GM19463 (cell line): ENCODE measurements at regions not wholly inside any gene's neighbourhood (a gene's known extent, or its start where the extent isn't known, plus 50 kb on each side); places are given as distances from the start of the nearest gene placed in this dataset.
"Not testable (repeated sequence)": the region's sequence is repeated elsewhere in the genome, so short reads cannot be mapped to it uniquely, and the experiment has no call there.

Experiments used
- ATAC-seq: cut with Tn5 transposase; IDR thresholded peaks from one replicate; pipeline ENCODE4 v1.9.1; 2021; ENCODE audit warnings: mild to moderate bottlenecking, moderate library complexity; ENCODE audit not compliant: unreplicated experiment

DNA sequence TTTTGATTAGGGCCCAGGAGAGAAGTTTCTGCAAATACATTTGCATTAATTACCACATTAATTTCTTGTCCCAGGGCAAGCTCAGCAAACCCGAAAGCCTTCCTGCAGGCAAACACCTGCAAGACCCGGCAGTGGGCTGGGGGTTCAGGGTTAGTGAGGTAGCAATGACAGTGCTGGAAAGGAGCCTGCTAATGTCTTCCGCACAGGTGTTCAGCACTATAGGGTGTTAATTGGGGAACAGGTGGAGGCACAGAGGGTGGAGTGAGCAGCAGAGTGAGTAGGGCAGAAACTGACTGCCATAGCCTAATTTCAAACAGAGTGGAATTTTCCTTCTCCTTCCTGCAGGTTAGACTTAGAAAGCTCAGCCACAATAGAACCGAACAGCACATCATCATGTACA lies 50.9 kb upstream of the UBASH3B start:
- no peak for ATAC-seq

DNA sequence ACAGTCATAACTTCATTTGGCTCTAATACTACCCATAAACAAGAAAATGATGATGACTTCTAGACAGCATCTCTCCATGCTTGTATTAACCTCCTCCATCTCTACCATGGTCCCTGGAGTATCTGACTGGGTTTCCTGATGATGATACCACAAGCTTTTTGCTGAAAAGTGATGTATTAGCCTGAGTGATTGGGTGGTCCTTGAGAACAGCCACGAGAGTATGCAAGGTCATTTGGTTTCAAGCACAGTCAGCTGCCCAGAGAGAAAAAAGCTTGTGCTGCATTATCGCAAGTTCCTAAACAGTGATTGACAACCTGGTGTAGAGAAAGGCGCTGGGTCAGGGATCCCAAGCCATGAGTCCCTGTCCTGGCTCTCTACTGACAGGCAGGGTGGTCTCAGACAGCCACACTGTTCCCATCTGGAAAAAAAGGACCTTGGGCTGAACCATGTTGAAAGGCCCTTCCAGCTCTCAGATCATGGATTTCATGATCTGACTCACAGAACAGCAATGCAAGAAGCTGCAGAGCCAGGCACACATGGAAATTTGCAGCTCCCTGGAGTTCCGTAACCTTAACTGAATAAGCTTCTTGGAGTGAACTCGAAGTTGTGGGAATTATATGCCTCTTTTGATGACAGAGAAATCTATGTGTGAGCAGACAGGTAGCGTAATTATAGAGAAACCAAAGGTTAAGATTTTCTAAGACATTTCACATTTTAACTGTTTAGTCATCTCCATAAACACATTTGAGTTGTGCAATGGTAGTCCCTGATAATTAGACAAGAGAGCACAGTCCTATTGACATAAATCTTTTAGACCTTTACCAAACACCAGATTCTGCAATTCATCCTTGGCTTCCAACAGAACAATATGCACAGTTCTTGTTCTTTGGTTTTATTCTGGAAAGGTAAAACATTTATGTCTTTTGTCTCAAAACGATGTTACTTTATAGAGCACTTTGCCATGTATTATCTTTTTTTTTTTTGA lies 54.1 kb upstream of the UBASH3B start:
- ATAC-seq, result no peak

DNA sequence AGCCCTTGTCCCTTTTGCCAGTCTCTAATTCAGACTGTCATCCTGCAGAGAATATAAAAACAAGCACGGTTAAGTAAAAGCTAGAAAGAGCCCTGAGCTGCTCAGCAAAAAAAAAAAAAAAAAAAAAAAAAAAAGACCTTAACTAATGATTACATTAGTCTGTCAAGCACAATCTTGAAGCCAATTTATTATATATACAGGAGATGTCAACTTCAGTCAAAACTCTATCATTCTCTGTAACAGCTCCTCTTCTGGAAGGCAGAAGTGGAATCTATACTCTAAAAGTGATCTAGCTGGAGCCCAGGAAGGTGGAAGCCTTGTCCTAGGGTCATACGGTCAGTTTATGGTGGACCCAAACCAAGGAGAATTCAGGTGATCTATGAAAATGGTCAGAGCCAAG lies 55.2 kb upstream of the UBASH3B start:
- ATAC-seq, result no peak

DNA sequence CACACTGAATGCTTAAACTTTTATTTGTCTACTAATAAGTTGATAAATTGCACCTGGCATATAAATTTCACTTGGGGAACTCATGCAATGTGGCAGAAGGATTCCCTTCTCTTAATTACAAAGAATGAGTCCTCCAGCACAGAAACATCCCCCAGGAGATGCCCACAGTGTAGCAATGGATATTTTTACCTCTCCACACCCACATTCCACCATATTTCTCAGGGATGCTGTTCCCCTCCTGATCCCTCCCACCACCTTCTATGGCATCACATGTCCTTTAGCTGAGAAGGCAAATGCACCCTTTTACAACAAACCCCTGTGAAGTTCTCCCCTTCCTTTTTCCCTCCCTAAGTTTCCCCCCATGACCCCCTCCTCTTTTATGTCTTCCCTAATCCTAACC lies 56.1 kb upstream of the UBASH3B start:
- ATAC-seq, result no peak

DNA sequence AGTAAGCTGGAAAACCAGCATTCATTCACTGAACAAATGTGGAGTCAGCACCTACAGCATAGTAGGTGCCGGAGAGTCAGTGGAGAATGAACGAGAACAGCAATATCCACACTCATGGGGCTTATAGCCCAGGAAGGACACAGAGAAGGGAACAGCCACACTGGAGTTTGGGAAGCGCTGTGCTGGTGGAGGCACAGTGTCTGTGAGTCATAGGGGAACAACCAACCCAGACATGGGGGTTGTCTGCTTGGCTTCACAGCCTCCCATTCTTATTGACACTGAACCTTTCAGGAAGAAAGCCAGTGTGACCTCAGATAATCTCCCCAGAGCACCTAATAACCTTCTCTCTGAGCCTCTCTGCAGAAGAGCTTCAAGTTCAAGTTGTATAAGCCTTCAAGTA lies 56.6 kb upstream of the UBASH3B start:
- no peak for ATAC-seq

DNA sequence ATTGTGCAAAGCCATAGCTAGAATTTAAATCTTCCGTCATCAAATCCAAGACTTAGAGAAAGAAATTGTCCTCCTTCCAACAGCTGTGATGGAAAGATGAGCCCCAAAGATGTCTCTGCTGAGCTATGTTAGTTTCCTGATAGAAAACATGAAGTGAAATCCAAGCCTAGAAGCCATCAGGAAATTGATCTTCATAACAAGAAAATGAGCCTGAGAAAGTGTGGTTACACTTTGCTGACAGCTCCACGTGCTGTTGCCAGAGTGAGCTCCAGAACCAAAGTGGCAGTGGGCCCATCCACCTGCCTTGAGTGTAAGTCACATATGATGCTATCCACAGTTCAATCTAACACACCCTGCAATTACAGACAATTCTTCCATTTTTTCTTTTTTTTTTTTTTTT lies 58.0 kb upstream of the UBASH3B start:
- ATAC-seq, result no peak

DNA sequence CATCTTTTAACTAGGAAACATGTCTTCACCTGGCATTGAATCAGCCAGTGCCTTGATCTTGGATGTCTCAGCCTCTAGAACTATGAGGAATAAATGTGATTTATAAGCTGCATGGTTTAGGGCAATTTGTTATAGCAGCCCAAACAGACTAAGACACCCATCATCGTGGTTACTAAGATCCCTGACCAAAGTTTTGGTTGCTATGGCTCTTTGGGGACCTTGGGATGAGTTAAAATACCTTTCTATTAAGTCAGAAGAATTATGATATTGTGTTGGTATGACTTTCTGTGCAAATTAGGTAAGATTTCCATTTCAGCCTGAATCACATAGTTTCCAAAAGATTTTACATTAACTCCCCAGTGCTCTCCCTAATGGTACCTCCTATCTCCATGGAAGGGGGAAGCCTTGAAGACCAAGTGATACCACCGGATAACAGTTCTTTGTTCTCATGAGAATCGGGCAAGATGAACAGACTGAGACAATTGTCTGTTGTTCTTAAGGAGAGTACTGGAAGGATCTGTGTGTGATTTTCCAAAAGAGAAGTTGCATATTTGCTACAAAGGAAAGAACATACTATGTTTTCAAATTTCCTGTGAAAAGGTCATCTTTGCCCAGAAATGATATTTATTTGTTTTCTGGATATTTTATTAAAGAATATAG lies 60.4 kb upstream of the UBASH3B start:
- no peak for ATAC-seq

DNA sequence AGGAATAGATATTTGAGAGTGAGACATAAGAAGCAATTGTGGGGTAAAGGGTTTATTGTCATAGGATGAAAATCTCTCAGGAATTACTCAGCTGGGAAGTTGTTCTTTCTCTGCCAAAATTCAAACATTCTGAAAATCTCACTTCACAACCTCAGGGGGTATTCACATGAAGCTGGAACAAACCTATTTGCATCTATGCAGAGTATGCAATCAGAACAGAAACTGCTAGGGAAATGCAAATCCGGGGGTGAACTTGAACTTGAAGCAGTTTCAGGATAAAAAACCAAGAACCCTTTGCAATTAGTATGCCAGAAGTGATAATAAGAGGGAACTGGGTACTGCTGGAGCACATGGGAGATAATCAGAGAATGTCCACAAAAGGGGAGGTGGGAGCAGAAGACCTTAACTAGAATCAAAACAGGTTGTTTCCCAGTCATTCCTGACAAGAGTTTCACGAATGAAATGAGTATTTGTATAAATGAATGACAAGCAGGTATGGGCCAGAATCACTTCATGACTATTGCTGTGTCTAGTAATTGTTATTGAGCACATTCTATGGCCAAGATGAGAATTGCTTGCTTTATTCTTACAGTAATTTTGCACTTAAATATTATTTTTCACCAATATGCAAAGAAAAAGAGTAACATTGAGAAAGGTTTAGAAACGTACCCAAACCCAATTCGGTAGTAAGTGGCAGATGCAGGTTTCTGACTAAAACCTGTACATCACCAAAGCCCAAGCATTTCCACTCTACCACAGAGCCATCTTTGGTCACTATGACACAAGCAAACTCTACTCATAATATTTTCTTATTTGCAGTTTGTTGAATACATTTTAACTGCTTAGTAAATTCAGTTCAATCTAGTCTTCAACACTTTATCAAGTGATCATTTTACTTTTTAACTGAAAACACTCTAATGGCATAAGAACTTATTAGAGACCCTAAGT lies 61.8 kb upstream of the UBASH3B start:
- no peak for ATAC-seq

DNA sequence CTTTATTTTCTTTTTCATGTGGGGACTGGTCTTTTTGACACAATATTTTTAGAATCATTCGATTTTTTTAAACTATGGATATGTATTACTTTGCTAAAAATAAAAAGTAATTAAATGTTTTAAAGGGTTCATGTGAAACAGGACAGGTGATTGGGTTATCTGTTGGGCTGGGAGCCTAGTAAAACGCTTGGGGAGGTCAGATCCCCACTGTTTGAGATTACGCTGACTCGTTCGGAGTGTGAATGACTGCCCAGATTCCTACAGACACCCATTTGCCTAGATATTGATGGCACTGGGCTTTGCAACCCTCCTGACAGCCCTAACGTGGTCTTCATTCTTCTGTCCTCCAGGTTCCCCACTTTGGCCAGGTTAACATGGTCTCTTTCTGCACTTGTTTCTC lies 62.9 kb upstream of the UBASH3B start:
- no peak for ATAC-seq

DNA sequence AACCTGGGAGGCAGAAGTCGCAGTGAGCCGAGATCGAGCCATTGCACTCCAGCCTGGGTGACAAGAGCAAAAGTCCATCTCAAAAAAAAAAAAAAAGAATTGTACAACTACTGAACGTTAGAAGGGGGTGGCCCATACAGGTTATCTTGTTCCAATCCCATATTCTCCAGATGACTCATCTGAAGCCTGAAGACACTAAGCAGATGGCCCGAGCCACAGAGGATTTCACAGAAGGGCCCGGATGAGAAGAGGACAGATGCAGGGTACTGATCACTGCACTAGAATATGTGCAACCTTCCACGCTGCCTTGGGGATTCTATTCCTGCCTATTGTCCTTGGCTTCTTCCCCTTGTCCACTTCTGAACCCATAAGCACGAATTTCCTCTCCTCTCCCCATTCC lies 70.9 kb upstream of the UBASH3B start:
- no peak for ATAC-seq

DNA sequence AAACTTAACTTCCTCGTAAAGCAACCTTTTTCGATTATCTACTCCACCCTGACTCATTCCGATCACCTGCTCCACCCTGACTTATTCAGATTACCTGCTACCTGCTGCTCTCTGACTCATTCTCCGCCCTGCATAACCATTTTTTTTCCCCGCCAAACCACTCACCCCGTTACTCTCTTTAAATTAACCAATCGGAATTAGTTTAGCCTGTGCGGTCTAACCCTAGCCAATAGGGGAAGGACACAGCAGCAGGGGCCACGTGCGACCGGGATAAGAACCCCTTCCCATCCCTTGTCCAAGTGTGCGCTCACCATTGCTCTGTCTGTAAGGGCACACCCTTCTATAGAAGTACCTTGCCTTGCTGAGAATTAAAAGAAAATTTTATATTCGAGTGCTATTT lies 75.5 kb upstream of the UBASH3B start:
- not testable (repeated sequence) for ATAC-seq

DNA sequence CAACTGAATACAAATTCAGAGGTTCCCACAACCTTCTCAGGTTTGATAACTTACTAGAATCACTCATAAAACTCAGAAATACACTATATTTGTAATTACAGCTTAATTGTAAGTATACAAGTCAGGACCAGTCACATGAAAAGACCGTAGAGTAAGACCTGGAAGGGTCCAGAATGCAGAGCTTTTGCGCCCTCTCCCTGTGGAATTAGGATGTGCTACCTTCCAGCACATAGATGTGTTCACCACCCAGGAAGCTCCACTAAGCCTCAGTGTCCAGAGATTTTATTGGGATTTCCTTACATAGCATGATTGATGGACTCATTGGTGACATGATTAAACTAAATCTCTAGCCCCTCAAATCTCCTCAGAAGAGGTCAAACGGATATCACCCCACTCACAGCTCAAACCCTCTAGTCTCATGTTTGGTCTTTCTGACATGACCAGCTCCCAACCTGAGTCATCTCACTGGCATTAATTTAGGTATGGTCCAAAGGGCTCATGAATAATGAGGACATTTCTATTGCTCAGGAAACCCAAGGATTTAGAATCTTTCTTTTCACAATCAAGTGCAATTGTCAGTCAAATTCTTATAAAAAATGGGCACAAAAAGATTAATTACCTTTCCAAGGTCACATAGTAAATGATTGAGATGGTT lies 77.2 kb upstream of the UBASH3B start:
- ATAC-seq, result no peak

DNA sequence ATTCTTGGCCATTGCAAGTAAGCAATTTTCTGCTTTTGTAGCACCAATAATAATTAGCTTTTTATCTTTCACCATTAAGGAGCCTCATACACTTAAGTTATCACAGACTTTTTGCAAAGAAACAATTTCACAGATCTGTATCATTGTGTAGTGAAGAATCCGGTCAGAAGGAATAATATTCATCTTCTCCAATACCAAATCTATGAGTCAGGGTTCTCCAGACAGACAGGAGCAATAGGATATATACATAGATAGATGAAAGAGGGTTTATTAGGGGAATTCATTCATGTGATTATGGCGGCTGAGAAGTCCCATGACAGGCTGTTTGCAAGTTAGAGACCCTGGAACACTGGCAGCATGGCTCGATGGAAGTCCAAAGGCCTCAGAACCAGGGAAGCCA lies 82.9 kb upstream of the UBASH3B start:
- no peak for ATAC-seq

DNA sequence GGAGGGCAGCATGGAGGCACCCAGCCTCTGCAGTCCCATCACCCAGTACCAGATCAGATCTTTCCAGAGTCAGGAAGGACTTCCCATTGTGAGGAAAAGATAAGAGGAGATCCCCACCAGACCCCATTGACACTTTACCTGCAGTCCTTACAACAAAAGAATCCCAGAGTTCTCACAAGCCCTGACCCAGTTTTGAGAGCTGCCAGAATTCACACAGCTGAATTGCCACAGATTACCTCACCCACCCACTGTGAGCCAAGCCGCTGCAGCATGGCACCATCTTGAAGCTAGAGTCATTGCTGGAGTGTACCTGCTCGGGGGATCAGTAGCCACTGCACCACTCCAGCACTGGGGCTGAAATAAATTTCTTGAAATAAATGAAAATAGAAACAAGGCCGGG lies 91.8 kb upstream of the UBASH3B start:
- ATAC-seq, result no peak

DNA sequence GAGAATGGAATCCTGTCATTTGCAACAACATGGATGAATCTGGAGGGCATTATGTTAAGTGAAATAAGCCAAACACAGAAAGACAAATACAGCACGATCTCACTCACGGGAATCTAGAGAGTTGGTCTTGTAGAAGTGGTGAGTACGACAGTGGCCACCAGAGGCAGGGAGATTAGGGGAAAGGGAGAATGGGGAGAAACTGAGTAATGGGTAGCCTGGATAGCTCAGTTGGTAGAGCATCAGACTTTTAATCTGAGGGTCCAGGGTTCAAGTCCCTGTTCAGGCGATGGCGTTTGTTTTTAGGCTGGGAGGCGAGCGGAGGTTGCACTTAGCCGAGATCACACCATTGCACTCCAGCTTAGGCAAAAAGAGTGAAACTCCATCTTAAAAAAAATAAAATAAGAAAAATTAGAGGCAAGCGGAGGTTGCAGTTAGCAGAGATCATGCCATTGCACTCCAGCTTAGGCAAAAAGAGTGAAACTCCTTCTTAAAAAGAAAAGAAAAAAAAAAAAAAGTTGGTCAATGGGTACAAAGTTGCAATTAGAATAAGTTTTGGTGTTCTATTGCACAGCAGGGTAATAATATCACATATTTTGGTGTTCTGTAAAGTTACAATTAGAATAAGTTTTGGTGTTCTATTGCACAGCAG lies 95.7 kb upstream of the UBASH3B start:
- no peak for ATAC-seq

DNA sequence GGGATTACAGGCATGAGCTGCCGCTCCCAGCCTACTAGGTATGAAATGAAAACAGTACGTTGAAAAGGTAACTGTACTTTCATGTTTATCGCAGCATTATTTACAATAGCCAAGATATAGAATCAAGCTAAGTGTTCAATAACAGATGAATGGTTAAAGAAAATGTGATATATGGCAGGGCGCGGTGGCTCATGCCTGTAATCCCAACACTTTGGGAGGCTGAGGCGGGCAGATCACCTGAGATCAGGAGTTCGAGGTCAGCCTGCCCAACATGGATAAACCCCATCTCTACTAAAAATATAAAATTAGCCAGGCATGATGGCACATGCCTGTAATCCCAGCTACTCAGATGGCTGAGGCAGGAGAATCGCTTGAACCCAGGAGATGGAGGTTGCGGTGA lies 96.3 kb upstream of the UBASH3B start:
- ATAC-seq, result not testable (repeated sequence)

DNA sequence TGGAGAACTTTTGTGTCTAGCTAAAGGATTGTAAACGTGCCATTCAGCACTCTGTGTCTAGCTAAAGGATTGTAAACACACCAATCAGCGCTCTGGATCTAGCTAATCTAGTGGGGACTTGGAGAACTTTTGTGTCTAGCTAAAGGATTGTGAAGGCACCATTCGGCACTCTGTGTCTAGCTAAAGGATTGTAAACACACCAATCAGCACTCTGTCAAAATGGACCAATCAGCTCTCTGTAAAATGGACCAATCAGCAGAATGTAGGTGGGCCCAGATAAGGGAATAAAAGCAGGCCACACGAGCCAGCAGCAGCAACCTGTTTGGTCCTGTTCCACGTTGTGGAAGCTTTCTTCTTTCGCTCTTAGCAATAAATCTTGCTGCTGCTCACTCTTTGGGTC lies 98.4 kb upstream of the UBASH3B start:
- ATAC-seq, result not testable (repeated sequence)

DNA sequence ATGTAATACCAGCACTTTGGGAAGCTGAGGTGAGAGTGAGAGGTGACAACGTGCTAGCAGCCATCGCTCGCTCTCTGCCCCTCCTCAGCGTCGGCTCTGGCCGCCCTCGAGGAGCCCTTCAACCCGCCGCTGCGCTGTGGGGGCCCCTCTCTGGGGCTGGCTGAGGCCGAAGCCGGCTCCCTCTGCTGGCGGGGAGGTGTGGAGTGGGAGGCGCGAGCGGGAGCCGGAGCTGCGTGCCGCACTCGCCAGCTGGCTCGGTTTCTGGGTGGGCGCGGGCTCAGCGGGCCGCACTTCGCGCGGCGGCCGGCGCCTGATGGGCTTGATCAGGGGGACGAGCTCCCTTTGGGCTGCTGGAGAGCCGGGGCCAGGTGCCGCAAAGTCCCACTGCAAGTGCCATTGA lies 98.9 kb upstream of the UBASH3B start:
- no peak for ATAC-seq

DNA sequence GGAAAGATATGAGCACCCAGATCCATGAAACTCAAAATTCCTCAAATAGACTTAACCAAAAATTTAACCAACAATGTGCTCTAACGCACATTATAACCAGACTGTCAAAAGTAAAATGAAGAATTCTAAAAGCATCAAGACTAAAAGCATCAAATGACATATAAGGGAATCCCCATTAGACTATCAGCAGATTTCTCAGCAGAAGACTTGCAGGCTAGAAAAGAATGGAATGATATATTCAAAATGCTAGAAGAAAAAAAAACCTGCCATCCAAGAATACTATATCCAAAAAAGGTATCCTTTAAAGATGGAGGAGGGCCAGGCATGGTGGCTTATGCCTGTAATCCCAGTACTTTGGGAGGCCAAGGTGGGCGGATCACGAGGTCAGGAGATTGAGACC lies 117.5 kb upstream of the UBASH3B start:
- no peak for ATAC-seq

DNA sequence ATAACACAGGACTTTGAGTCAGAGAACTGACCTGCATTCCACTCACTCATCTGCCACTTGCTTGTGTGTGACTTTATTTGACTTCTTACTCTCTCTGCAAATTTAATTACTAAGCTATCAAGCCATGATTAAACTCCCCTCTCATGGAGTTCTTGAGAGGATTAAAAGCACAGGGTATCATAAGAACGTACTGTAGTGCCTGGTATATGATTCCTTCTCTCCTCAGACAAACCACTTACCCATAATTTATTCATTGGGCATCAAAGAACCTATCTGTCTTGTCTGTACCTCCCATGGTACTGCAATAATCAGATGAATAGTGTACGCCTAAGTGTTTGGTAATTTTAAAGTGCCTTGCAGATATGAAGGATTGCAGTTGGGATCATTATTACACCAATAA lies 130.6 kb upstream of the UBASH3B start:
- no peak for ATAC-seq
